ENCODE measurements at regions not wholly inside any gene's neighbourhood (a gene's known extent, or its start where the extent isn't known, plus 50 kb on each side); places are given as distances from the start of the nearest gene placed in this dataset.

- TF ChIP-seq POLR2A (IDR thresholded peaks at IDR 0.05) (no peak), CTCF (IDR thresholded peaks at IDR 0.05) (no peak)
Measured at GRCh38 chr12:60106214-60106613, 510.4 kb downstream of the SLC16A7 start.

Measured in right lobe of liver (tissue), 4 donors.